ENCODE measurements at regions not wholly inside any gene's neighbourhood (a gene's known extent, or its start where the extent isn't known, plus 50 kb on each side); places are given as distances from the start of the nearest gene placed in this dataset.
A peak's percentile ranks its signal among the peaks of the same experiment; 100 is the strongest.

- DNase-seq (ENCODE audit: low read depth in 1 of 2, low spot score in 1 of 2), result no peak
- Histone ChIP-seq H3K27ac (replicated peaks) (no peak overlapping the region), H3K27me3 (ENCODE audit: insufficient read depth, poor library complexity, severe bottlenecking) (no peaks in the 10 kb centered on the region), H3K4me3 (replicated peaks; ENCODE audit: insufficient read depth, low read length) (no peak overlapping the region)
- TF ChIP-seq POLR2AphosphoS5 (IDR thresholded peaks at IDR 0.05; ENCODE audit: low read depth), result no peak
- TF ChIP-seq CTCF (IDR thresholded peaks at IDR 0.05; ENCODE audit: insufficient read depth, low read length), result no peak
- TF ChIP-seq REST (IDR thresholded peaks at IDR 0.05; ENCODE audit: insufficient replicate concordance, low read depth), result no peak
- TF ChIP-seq SPI1 (IDR thresholded peaks at IDR 0.05; ENCODE audit: borderline replicate concordance, low read depth), result no peak
- no peak for TF ChIP-seq GABPA (IDR thresholded peaks at IDR 0.05; ENCODE audit: low read depth)
These were observed 62.8 kb upstream of the ITSN2 start for GRCh38 chr2:24423095-24423494.

GRCh38 chr2:24421668-24422067, 61.3 kb upstream of the ITSN2 start:
- no peak overlapping the region for H3K4me3 ChIP-seq (replicated peaks; ENCODE audit: insufficient read depth, low read length)
- DNase-seq (ENCODE audit: low read depth in 1 of 2, low spot score in 1 of 2), result peak in 1 of 2 experiments; percentile 72
- H3K27me3 ChIP-seq (ENCODE audit: insufficient read depth, poor library complexity, severe bottlenecking), result no peaks in the 10 kb centered on the region
- TF ChIP-seq GABPA (IDR thresholded peaks at IDR 0.05; ENCODE audit: low read depth) (no peak), CTCF (IDR thresholded peaks at IDR 0.05; ENCODE audit: insufficient read depth, low read length) (no peak), REST (IDR thresholded peaks at IDR 0.05; ENCODE audit: insufficient replicate concordance, low read depth) (no peak), POLR2AphosphoS5 (IDR thresholded peaks at IDR 0.05; ENCODE audit: low read depth) (no peak), SPI1 (IDR thresholded peaks at IDR 0.05; ENCODE audit: borderline replicate concordance, low read depth) (no peak)
- no peak overlapping the region for H3K27ac ChIP-seq (replicated peaks)

- no peak overlapping the region for H3K4me3 ChIP-seq (replicated peaks; ENCODE audit: insufficient read depth, low read length)
- no peaks in the 10 kb centered on the region for H3K27me3 ChIP-seq (ENCODE audit: insufficient read depth, poor library complexity, severe bottlenecking)
- TF ChIP-seq POLR2AphosphoS5 (IDR thresholded peaks at IDR 0.05; ENCODE audit: low read depth) (no peak), SPI1 (IDR thresholded peaks at IDR 0.05; ENCODE audit: borderline replicate concordance, low read depth) (no peak), GABPA (IDR thresholded peaks at IDR 0.05; ENCODE audit: low read depth) (no peak)
- DNase-seq (ENCODE audit: low read depth in 1 of 2, low spot score in 1 of 2), result no peak
- no peak overlapping the region for H3K27ac ChIP-seq (replicated peaks)
These were observed 60.0 kb upstream of the ITSN2 start for GRCh38 chr2:24420373-24420772.

- no peak for DNase-seq (ENCODE audit: low read depth in 1 of 2, low spot score in 1 of 2)
- Histone ChIP-seq H3K27ac (replicated peaks) (no peak overlapping the region), H3K27me3 (ENCODE audit: insufficient read depth, poor library complexity, severe bottlenecking) (no peaks in the 10 kb centered on the region), H3K4me3 (replicated peaks; ENCODE audit: insufficient read depth, low read length) (no peak overlapping the region)
- TF ChIP-seq POLR2AphosphoS5 (IDR thresholded peaks at IDR 0.05; ENCODE audit: low read depth) (no peak), SPI1 (IDR thresholded peaks at IDR 0.05; ENCODE audit: borderline replicate concordance, low read depth) (no peak), CTCF (IDR thresholded peaks at IDR 0.05; ENCODE audit: insufficient read depth, low read length) (no peak), REST (IDR thresholded peaks at IDR 0.05; ENCODE audit: insufficient replicate concordance, low read depth) (no peak), GABPA (IDR thresholded peaks at IDR 0.05; ENCODE audit: low read depth) (no peak)
These were observed 58.0 kb upstream of the ITSN2 start for GRCh38 chr2:24418166-24418841.
